A673 (cell line): ENCODE measurements at regions not wholly inside any gene's neighbourhood (a gene's known extent, or its start where the extent isn't known, plus 50 kb on each side); places are given as distances from the start of the nearest gene placed in this dataset.

Experiments used
- BruUV-seq: library from RNA; stranded (reverse); fragments of 400-500 nt; replicated peaks from 2 replicates; lab custom pipeline; 2021; lab: Mats Ljungman, UMichigan
- CTCF ChIA-PET: fragments of 300-600 bp; sonication (Branson Sonifier 250); formaldehyde crosslinking; loops from one replicate; lab custom pipeline; 2022; ENCODE audit warnings: antibody characterized with exemption; lab: Charles Lee
- POLR2A ChIA-PET: fragments of 300-600 bp; sonication (Branson Sonifier 250); formaldehyde crosslinking; loops from one replicate; lab custom pipeline; 2022; ENCODE audit warnings: antibody characterized with exemption; ENCODE audit not compliant: low non-redundant PET; lab: Charles Lee
- DNase-seq: peaks from one replicate; pipeline ENCODE4 v3.0.0-alpha.2; 2015; ENCODE audit warnings: low spot score
- H3K27ac ChIP-seq: fragments of 200-600 bp; sonication (generic); 2 replicates; pipeline ENCODE4 v1.5.1; 2016; ENCODE audit warnings: mixed run types, low read depth, mild to moderate bottlenecking, mixed read lengths, antibody characterized with exemption, low read length; ENCODE audit not compliant: poor library complexity, severe bottlenecking
- H3K27me3 ChIP-seq: fragments of 200-600 bp; sonication (generic); replicated peaks from 2 replicates; pipeline ENCODE4 v1.6.1; 2017; ENCODE audit warnings: mixed run types, low read depth, mild to moderate bottlenecking, mixed read lengths, antibody characterized with exemption, low read length; ENCODE audit not compliant: insufficient read depth, poor library complexity
- H3K36me3 ChIP-seq: fragments of 200-600 bp; sonication (generic); 2 replicates; pipeline ENCODE4 v1.6.1; 2016; ENCODE audit warnings: mixed run types, mild to moderate bottlenecking, mixed read lengths, antibody characterized with exemption, low read length; ENCODE audit not compliant: insufficient read depth, poor library complexity, severe bottlenecking
- H3K4me1 ChIP-seq: fragments of 200-600 bp; sonication (generic); 2 replicates; pipeline ENCODE4 v1.6.1; 2017; ENCODE audit warnings: mixed run types, mild to moderate bottlenecking, mixed read lengths, antibody characterized with exemption, low read length; ENCODE audit not compliant: insufficient read depth, poor library complexity, severe bottlenecking
- H3K4me3 ChIP-seq: fragments of 200-600 bp; sonication (generic); 2 replicates; pipeline ENCODE4 v1.5.1; 2016; ENCODE audit warnings: low read depth, mixed run types, mild to moderate bottlenecking, mixed read lengths, low read length; ENCODE audit not compliant: poor library complexity, severe bottlenecking
- H3K9me3 ChIP-seq: fragments of 200-600 bp; sonication (generic); 2 replicates; pipeline ENCODE4 v1.6.1; 2016; ENCODE audit warnings: mixed run types, low read depth, mild to moderate bottlenecking, mixed read lengths, antibody characterized with exemption, low read length; ENCODE audit not compliant: poor library complexity, severe bottlenecking
- CTCF ChIP-seq: fragments of 300-800, 200-600 bp; sonication (generic); conservative IDR thresholded peaks from 2 replicates; pipeline ENCODE4 v1.5.1; 2017; ENCODE audit warnings: low read depth, mild to moderate bottlenecking, antibody characterized with exemption, low read length, moderate library complexity, mixed read lengths
- EZH2 ChIP-seq: fragments of 200-600 bp; sonication (generic); IDR thresholded peaks from 2 replicates; pipeline ENCODE4 v1.6.1; 2017; ENCODE audit warnings: borderline replicate concordance, low read depth, mild to moderate bottlenecking, mixed read lengths, antibody characterized with exemption, low read length; ENCODE audit not compliant: poor library complexity, severe bottlenecking
- intact Hi-C: fragments of 100-400 bp; cut with micrococcal nuclease; formaldehyde crosslinking; loops from one replicate; pipeline ENCODE4 v1.10.0; 2022; ENCODE audit not compliant: unreplicated experiment

- Histone ChIP-seq H3K4me1 (no peaks in the 10 kb centered on the region), H3K9me3 (no peaks in the 10 kb centered on the region), H3K4me3 (no peak overlapping the region), H3K27ac (no peak overlapping the region), H3K36me3 (no peaks in the 10 kb centered on the region), H3K27me3 (peaks cover 26% of the 10 kb centered on the region)
- CTCF ChIA-PET, result no interaction called here
- no TSS peak for BruUV-seq
- intact Hi-C loops, result no loop called here
- no peak for DNase-seq
- TF ChIP-seq EZH2 (no peak), CTCF (no peak)
- POLR2A ChIA-PET, result no interaction called here
Measured at GRCh38 chr4:188695261-188695660, 556.0 kb downstream of the TRIML1 start.

- CTCF ChIA-PET, result no interaction called here
- POLR2A ChIA-PET, result no interaction called here
- Histone ChIP-seq H3K9me3 (no peaks in the 10 kb centered on the region), H3K4me1 (no peaks in the 10 kb centered on the region), H3K27ac (no peak overlapping the region), H3K27me3 (peaks cover 28% of the 10 kb centered on the region), H3K36me3 (no peaks in the 10 kb centered on the region), H3K4me3 (no peak overlapping the region)
- intact Hi-C loops, result no loop called here
- TF ChIP-seq CTCF, result no peak
- TF ChIP-seq EZH2, result no peak
- DNase-seq, result no peak
- no TSS peak for BruUV-seq
Measured at GRCh38 chr4:188697243-188697642, 558.0 kb downstream of the TRIML1 start.

GRCh38 chr4:188701952-188702351 is 562.7 kb downstream of the TRIML1 start:
- CTCF ChIA-PET, result no interaction called here
- no peak overlapping the region for H3K27ac ChIP-seq
- POLR2A ChIA-PET, result interaction anchor here (0.6 kb wide), 1 partner anchor 42 kb away, joined by 3 read pairs; no protein-coding TSS in a partner anchor
- TF ChIP-seq CTCF (no peak), EZH2 (no peak)
- no peak for DNase-seq
- H3K4me3 ChIP-seq, result no peak overlapping the region
- intact Hi-C loops, result no loop called here
- peaks cover 19% of the 10 kb centered on the region for H3K27me3 ChIP-seq
- no peaks in the 10 kb centered on the region for H3K4me1 ChIP-seq
- no peaks in the 10 kb centered on the region for H3K9me3 ChIP-seq
- no peaks in the 10 kb centered on the region for H3K36me3 ChIP-seq
- BruUV-seq, result no TSS peak
